Left lung (tissue), 4 donors: ENCODE measurements at regions not wholly inside any gene's neighbourhood (a gene's known extent, or its start where the extent isn't known, plus 50 kb on each side); places are given as distances from the start of the nearest gene placed in this dataset.
"Not testable (repeated sequence)": the region's sequence is repeated elsewhere in the genome, so short reads cannot be mapped to it uniquely, and the experiment has no call there.

Source experiments
- ATAC-seq: fragments of 200-7000 bp; cut with Tn5 transposase; one replicate; pipeline ENCODE4 v1.9.1; 2020; ENCODE audit warnings: moderate library complexity
- DNase-seq, 4 donors: peaks; one replicate each; pipeline ENCODE4 v3.0.0-alpha.2; 2013 to 2020
- H3K27ac ChIP-seq, 2 donors: fragments of 200-600 bp; sonication (generic) in 1 of 2; one replicate each; pipeline versions ENCODE4 v1.5.0 to v1.8.0; 2020 to 2021
- H3K27me3 ChIP-seq, 2 donors: fragments of 200-600 bp; sonication (generic) in 1 of 2; one replicate each; pipeline versions ENCODE4 v1.5.0 to v1.8.0; 2020 to 2021
- H3K36me3 ChIP-seq, 2 donors: fragments of 200-600 bp; sonication (generic) in 1 of 2; one replicate each; pipeline versions ENCODE4 v1.5.0 to v1.8.0; 2020 to 2021
- H3K4me1 ChIP-seq, 2 donors: fragments of 200-600 bp; one replicate each; pipeline ENCODE4 v1.8.0; 2021
- H3K4me3 ChIP-seq, 2 donors: fragments of 200-600 bp; sonication (generic) in 1 of 2; one replicate each; pipeline versions ENCODE4 v1.5.0 to v1.8.0; 2020 to 2021; ENCODE audit warnings: mild to moderate bottlenecking in 1 of 2
- H3K9me3 ChIP-seq, 2 donors: fragments of 200-600 bp; sonication (generic) in 1 of 2; one replicate each; pipeline versions ENCODE4 v1.5.0 to v1.8.0; 2020 to 2021
- CTCF ChIP-seq, 2 donors: fragments of 200-600 bp; sonication (generic) in 1 of 2; IDR thresholded peaks; one replicate each; pipeline versions ENCODE4 v1.5.0 to v1.8.0; 2021; ENCODE audit warnings: antibody characterized with exemption in 2 of 2
- intact Hi-C, 2 donors: fragments of 100-400 bp; cut with DNase I; formaldehyde crosslinking; loops; one replicate each; pipeline versions ENCODE4 v1.11.2 to v1.14.2; 2022
- donor health status: DM: no; HTN: yes; CAD: no.
- donor health status: DM: no; HTN: no; CAD: no.

GRCh38 chr11:100592619-100593260, 94.3 kb upstream of the ARHGAP42 start:
- Histone ChIP-seq H3K27me3 (no peaks in the 10 kb centered on the region), H3K4me1 (no peaks in the 10 kb centered on the region), H3K9me3 (no peaks in the 10 kb centered on the region), H3K27ac (no peak overlapping the region), H3K4me3 (no peak overlapping the region), H3K36me3 (no peaks in the 10 kb centered on the region)
- intact Hi-C loops = no loop called here
- TF ChIP-seq CTCF (IDR thresholded peaks at IDR 0.05) = no peak
- DNase-seq (no peak), ATAC-seq (no peak)

GRCh38 chr11:100593291-100593690, 93.8 kb upstream of the ARHGAP42 start:
- no peaks in the 10 kb centered on the region for H3K36me3 ChIP-seq
- H3K4me3 ChIP-seq = no peak overlapping the region
- DNase-seq (no peak), ATAC-seq (no peak)
- TF ChIP-seq CTCF (IDR thresholded peaks at IDR 0.05) = no peak
- H3K27ac ChIP-seq = no peak overlapping the region
- H3K9me3 ChIP-seq = no peaks in the 10 kb centered on the region
- intact Hi-C loops = no loop called here
- no peaks in the 10 kb centered on the region for H3K4me1 ChIP-seq
- no peaks in the 10 kb centered on the region for H3K27me3 ChIP-seq

- H3K9me3 ChIP-seq = no peaks in the 10 kb centered on the region
- intact Hi-C loops = no loop called here
- TF ChIP-seq CTCF (IDR thresholded peaks at IDR 0.05) = no peak
- no peaks in the 10 kb centered on the region for H3K36me3 ChIP-seq
- H3K4me1 ChIP-seq = no peaks in the 10 kb centered on the region
- DNase-seq (no peak), ATAC-seq (no peak)
- no peak overlapping the region for H3K27ac ChIP-seq
- no peaks in the 10 kb centered on the region for H3K27me3 ChIP-seq
- H3K4me3 ChIP-seq = no peak overlapping the region
These were observed 92.8 kb upstream of the ARHGAP42 start for GRCh38 chr11:100594320-100594719.

GRCh38 chr11:100600941-100601340, 86.1 kb upstream of the ARHGAP42 start:
- Histone ChIP-seq H3K36me3 (no peaks in the 10 kb centered on the region), H3K4me3 (no peak overlapping the region), H3K9me3 (peaks cover 0 to 8% of the 10 kb centered on the region in 2 donors), H3K27ac (no peak overlapping the region), H3K4me1 (no peaks in the 10 kb centered on the region), H3K27me3 (no peaks in the 10 kb centered on the region)
- DNase-seq = no peak
- no peak for ATAC-seq
- intact Hi-C loops = no loop called here
- no peak for TF ChIP-seq CTCF (IDR thresholded peaks at IDR 0.05)

- H3K36me3 ChIP-seq = no peaks in the 10 kb centered on the region
- no peak overlapping the region for H3K4me3 ChIP-seq
- H3K4me1 ChIP-seq = no peaks in the 10 kb centered on the region
- no peaks in the 10 kb centered on the region for H3K27me3 ChIP-seq
- H3K9me3 ChIP-seq = peaks cover 0 to 10% of the 10 kb centered on the region in 2 donors
- no peak for TF ChIP-seq CTCF (IDR thresholded peaks at IDR 0.05)
- ATAC-seq = no peak
- no peak overlapping the region for H3K27ac ChIP-seq
- no peak for DNase-seq
- intact Hi-C loops = no loop called here
These were observed 84.4 kb upstream of the ARHGAP42 start for GRCh38 chr11:100602716-100603115.

GRCh38 chr11:100607761-100608160, 79.3 kb upstream of the ARHGAP42 start:
- H3K4me1 ChIP-seq, DNase-seq, intact Hi-C loops, H3K4me3 ChIP-seq, H3K27ac ChIP-seq, ATAC-seq, H3K27me3 ChIP-seq, H3K36me3 ChIP-seq: not testable (repeated sequence)
- peaks cover 0 to 14% of the 10 kb centered on the region in 2 donors for H3K9me3 ChIP-seq
